ENCODE measurements at regions not wholly inside any gene's neighbourhood (a gene's known extent, or its start where the extent isn't known, plus 50 kb on each side); places are given as distances from the start of the nearest gene placed in this dataset.

DNA sequence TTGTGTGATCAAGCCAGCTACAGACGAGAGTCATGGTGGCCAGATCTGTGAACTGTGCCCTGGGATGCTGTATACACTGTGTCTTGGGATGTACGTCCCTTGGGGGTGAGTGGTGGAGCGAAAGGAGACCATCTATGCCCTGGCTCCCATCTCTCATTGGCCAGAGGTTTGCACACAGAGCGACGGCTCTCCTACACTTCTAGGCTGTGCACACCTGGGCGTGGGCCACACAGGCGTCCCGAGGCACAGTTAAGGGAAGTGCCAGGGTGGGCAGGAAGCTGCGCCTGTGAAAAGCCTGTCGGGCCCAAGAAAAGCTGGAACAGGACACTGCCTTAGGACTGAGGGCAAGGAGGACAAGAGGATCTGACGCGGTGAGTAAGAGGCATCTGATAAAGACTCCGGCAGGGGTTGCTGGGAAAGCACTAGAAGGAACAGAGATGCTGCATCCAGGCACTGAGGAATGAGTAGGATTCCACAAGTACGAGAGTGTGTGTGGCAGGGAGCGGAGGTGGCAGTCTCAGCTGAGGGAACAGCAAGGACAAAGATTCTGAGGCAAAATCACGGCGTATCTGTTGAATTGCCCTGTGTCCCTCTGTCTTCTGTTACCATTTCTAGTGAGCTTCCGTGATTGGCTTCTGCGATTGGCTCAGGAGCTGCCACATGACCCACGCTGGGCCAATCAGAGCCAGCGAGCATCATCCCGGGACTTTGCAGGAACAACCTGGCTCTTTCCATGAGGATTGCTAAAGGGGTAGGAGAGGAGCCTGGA, 67.9 kb upstream of the ZBTB40 start (continued):
- TF ChIP-seq, protein P1, sequence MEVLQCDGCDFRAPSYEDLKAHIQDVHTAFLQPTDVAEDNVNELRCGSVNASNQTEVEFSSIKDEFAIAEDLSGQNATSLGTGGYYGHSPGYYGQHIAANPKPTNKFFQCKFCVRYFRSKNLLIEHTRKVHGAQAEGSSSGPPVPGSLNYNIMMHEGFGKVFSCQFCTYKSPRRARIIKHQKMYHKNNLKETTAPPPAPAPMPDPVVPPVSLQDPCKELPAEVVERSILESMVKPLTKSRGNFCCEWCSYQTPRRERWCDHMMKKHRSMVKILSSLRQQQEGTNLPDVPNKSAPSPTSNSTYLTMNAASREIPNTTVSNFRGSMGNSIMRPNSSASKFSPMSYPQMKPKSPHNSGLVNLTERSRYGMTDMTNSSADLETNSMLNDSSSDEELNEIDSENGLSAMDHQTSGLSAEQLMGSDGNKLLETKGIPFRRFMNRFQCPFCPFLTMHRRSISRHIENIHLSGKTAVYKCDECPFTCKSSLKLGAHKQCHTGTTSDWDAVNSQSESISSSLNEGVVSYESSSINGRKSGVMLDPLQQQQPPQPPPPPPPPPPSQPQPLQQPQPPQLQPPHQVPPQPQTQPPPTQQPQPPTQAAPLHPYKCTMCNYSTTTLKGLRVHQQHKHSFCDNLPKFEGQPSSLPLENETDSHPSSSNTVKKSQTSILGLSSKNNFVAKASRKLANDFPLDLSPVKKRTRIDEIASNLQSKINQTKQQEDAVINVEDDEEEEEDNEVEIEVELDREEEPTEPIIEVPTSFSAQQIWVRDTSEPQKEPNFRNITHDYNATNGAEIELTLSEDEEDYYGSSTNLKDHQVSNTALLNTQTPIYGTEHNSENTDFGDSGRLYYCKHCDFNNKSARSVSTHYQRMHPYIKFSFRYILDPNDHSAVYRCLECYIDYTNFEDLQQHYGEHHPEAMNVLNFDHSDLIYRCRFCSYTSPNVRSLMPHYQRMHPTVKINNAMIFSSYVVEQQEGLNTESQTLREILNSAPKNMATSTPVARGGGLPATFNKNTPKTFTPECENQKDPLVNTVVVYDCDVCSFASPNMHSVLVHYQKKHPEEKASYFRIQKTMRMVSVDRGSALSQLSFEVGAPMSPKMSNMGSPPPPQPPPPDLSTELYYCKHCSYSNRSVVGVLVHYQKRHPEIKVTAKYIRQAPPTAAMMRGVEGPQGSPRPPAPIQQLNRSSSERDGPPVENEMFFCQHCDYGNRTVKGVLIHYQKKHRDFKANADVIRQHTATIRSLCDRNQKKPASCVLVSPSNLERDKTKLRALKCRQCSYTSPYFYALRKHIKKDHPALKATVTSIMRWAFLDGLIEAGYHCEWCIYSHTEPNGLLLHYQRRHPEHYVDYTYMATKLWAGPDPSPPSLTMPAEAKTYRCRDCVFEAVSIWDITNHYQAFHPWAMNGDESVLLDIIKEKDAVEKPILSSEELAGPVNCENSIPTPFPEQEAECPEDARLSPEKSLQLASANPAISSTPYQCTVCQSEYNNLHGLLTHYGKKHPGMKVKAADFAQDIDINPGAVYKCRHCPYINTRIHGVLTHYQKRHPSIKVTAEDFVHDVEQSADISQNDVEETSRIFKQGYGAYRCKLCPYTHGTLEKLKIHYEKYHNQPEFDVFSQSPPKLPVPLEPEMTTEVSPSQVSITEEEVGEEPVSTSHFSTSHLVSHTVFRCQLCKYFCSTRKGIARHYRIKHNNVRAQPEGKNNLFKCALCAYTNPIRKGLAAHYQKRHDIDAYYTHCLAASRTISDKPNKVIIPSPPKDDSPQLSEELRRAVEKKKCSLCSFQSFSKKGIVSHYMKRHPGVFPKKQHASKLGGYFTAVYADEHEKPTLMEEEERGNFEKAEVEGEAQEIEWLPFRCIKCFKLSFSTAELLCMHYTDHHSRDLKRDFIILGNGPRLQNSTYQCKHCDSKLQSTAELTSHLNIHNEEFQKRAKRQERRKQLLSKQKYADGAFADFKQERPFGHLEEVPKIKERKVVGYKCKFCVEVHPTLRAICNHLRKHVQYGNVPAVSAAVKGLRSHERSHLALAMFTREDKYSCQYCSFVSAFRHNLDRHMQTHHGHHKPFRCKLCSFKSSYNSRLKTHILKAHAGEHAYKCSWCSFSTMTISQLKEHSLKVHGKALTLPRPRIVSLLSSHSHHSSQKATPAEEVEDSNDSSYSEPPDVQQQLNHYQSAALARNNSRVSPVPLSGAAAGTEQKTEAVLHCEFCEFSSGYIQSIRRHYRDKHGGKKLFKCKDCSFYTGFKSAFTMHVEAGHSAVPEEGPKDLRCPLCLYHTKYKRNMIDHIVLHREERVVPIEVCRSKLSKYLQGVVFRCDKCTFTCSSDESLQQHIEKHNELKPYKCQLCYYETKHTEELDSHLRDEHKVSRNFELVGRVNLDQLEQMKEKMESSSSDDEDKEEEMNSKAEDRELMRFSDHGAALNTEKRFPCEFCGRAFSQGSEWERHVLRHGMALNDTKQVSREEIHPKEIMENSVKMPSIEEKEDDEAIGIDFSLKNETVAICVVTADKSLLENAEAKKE (CRISPR knock-in tag; IDR thresholded peaks at IDR 0.05): no peak
- TF ChIP-seq JUNB (IDR thresholded peaks at IDR 0.05; ENCODE audit: unreplicated experiment): no peak
- TF ChIP-seq, protein P2, sequence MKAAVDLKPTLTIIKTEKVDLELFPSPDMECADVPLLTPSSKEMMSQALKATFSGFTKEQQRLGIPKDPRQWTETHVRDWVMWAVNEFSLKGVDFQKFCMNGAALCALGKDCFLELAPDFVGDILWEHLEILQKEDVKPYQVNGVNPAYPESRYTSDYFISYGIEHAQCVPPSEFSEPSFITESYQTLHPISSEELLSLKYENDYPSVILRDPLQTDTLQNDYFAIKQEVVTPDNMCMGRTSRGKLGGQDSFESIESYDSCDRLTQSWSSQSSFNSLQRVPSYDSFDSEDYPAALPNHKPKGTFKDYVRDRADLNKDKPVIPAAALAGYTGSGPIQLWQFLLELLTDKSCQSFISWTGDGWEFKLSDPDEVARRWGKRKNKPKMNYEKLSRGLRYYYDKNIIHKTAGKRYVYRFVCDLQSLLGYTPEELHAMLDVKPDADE (IDR thresholded peaks at IDR 0.05): no peak
- no peak for TF ChIP-seq CREB1 (CRISPR knock-in tag; IDR thresholded peaks at IDR 0.05; ENCODE audit: low read depth)
- no peak for TF ChIP-seq NANOG (IDR thresholded peaks at IDR 0.05; ENCODE audit: borderline replicate concordance)
- TF ChIP-seq ZNF331 (CRISPR knock-in tag; IDR thresholded peaks at IDR 0.05; ENCODE audit: low read depth): no peak

DNA sequence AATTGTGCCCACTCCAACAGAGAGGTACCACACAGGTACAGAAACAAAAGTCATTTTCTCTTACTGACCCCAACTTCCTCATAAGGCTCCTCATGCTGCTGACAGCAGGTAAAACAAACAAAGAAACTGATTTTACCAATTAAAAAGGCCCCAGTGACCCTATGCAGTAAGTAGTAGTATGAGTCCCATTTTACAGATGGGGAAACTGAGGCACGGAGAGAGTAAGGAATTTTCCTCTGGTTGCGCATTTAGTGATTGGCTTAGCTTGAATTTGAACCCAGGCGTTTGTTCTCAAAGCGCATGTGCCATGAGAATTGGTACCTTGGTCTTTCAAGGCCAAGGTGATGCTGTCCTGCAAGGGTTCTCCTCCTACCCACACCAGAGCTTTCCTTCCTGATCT, 66.1 kb upstream of the ZBTB40 start:
- Mint-ChIP-seq H3K4me1 (peaks cover 9% of the 10 kb centered on the region; the same call in 2 of the 3 replicates), H3K27ac (no peak overlapping the region), H3K9me3 (peaks cover 3% of the 10 kb centered on the region; the same call in 1 of the 3 replicates), H3K4me3 (no peak overlapping the region), H3K27me3 (ENCODE audit: insufficient read depth, low read depth, poor library complexity) (peaks cover 9% of the 10 kb centered on the region), H3K36me3 (ENCODE audit: low read depth) (no peaks in the 10 kb centered on the region)
- no peaks in the 10 kb centered on the region for H4K20me1 ChIP-seq (replicated peaks; ENCODE audit: insufficient read depth)
- H3K27ac ChIP-seq (ENCODE audit: low read depth): no peak overlapping the region
- no peaks in the 10 kb centered on the region for H3K79me2 ChIP-seq (replicated peaks; ENCODE audit: insufficient read depth)
- H2AFZ ChIP-seq: no peak overlapping the region
- ATAC-seq (no peak), DNase-seq (ENCODE audit: low spot score) (no peak)
- H3K9me2 ChIP-seq (ENCODE audit: insufficient read depth): no peaks in the 10 kb centered on the region
- H3F3A ChIP-seq (replicated peaks; ENCODE audit: low read depth): no peaks in the 10 kb centered on the region
- no peaks in the 10 kb centered on the region for H3K27me3 ChIP-seq (ENCODE audit: insufficient read depth)
- no peaks in the 10 kb centered on the region for H3K36me3 ChIP-seq (ENCODE audit: insufficient read depth)
- no peak overlapping the region for H3K4me2 ChIP-seq
- no peak overlapping the region for H3K4me3 ChIP-seq
- H3K4me1 ChIP-seq (ENCODE audit: insufficient read depth): peaks cover 6% of the 10 kb centered on the region; the same call in 1 of the 2 replicates
- no peak for TF ChIP-seq NANOG (IDR thresholded peaks at IDR 0.05; ENCODE audit: borderline replicate concordance)
- TF ChIP-seq, protein P3, sequence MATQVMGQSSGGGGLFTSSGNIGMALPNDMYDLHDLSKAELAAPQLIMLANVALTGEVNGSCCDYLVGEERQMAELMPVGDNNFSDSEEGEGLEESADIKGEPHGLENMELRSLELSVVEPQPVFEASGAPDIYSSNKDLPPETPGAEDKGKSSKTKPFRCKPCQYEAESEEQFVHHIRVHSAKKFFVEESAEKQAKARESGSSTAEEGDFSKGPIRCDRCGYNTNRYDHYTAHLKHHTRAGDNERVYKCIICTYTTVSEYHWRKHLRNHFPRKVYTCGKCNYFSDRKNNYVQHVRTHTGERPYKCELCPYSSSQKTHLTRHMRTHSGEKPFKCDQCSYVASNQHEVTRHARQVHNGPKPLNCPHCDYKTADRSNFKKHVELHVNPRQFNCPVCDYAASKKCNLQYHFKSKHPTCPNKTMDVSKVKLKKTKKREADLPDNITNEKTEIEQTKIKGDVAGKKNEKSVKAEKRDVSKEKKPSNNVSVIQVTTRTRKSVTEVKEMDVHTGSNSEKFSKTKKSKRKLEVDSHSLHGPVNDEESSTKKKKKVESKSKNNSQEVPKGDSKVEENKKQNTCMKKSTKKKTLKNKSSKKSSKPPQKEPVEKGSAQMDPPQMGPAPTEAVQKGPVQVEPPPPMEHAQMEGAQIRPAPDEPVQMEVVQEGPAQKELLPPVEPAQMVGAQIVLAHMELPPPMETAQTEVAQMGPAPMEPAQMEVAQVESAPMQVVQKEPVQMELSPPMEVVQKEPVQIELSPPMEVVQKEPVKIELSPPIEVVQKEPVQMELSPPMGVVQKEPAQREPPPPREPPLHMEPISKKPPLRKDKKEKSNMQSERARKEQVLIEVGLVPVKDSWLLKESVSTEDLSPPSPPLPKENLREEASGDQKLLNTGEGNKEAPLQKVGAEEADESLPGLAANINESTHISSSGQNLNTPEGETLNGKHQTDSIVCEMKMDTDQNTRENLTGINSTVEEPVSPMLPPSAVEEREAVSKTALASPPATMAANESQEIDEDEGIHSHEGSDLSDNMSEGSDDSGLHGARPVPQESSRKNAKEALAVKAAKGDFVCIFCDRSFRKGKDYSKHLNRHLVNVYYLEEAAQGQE (IDR thresholded peaks at IDR 0.05; ENCODE audit: unreplicated experiment): no peak
